VCaP (cell line): ENCODE measurements at regions not wholly inside any gene's neighbourhood (a gene's known extent, or its start where the extent isn't known, plus 50 kb on each side); places are given as distances from the start of the nearest gene placed in this dataset.

Experiments
- H3K27ac ChIP-seq: fragments of 450-650 bp; 2 replicates; pipeline ENCODE4 v1.5.1; 2017
- CTCF ChIP-seq: fragments of 450-650 bp; conservative IDR thresholded peaks from 2 replicates; pipeline ENCODE4 v1.5.1; 2017; ENCODE audit warnings: mild to moderate bottlenecking, moderate library complexity

- no peak for TF ChIP-seq CTCF
- no peak overlapping the region for H3K27ac ChIP-seq
Observed at GRCh38 chr6:150539111-150539510, 60.6 kb upstream of the PLEKHG1 start.

GRCh38 chr6:150539568-150539967 lies 60.1 kb upstream of the PLEKHG1 start:
- no peak for TF ChIP-seq CTCF

GRCh38 chr6:150541576-150541975 lies 58.1 kb upstream of the PLEKHG1 start:
- H3K27ac ChIP-seq = peak overlapping the region; percentile 1; the same call in 1 of the 2 replicates
- no peak for TF ChIP-seq CTCF

More at GRCh38 chr6:150539568-150539967, 60.1 kb upstream of the PLEKHG1 start:
- no peak overlapping the region for H3K27ac ChIP-seq

- H3K27ac ChIP-seq = no peak overlapping the region
- TF ChIP-seq CTCF = no peak
Observed at GRCh38 chr6:150543178-150543577, 56.5 kb upstream of the PLEKHG1 start.

- TF ChIP-seq CTCF = no peak
- H3K27ac ChIP-seq = no peak overlapping the region
Observed at GRCh38 chr6:150544793-150545192, 54.9 kb upstream of the PLEKHG1 start.

- TF ChIP-seq CTCF = no peak
- no peak overlapping the region for H3K27ac ChIP-seq
Observed at GRCh38 chr6:150546457-150546856, 53.2 kb upstream of the PLEKHG1 start.

GRCh38 chr6:150547502-150548222 lies 52.0 kb upstream of the PLEKHG1 start:
- no peak overlapping the region for H3K27ac ChIP-seq
- no peak for TF ChIP-seq CTCF
